D721Med (cell line): ENCODE measurements at regions not wholly inside any gene's neighbourhood (a gene's known extent, or its start where the extent isn't known, plus 50 kb on each side); places are given as distances from the start of the nearest gene placed in this dataset.

Experiments
- DNase-seq: peaks from one replicate; pipeline ENCODE4 v3.0.0; 2011; ENCODE audit warnings: low spot score; ENCODE audit not compliant: insufficient read length
- FAIRE-seq: peaks from 2 replicates; lab custom pipeline; 2011; peaks lifted over from hg19 to GRCh38; lab: Jason Lieb, UNC
- CTCF ChIP-seq: IDR thresholded peaks from 2 replicates; pipeline ENCODE4 v1.5.1; 2012; ENCODE audit warnings: mild to moderate bottlenecking, control low read depth; ENCODE audit not compliant: insufficient read depth; ENCODE audit errors: missing control alignments

GRCh38 chr2:75788902-75789301 lies 78.2 kb upstream of the GCFC2 start:
- DNase-seq (no peak), FAIRE-seq (no peak)
- no peak for TF ChIP-seq CTCF

- no peak for TF ChIP-seq CTCF
- DNase-seq (no peak), FAIRE-seq (no peak)
These were observed 77.4 kb upstream of the GCFC2 start for GRCh38 chr2:75788154-75788553.

DNA sequence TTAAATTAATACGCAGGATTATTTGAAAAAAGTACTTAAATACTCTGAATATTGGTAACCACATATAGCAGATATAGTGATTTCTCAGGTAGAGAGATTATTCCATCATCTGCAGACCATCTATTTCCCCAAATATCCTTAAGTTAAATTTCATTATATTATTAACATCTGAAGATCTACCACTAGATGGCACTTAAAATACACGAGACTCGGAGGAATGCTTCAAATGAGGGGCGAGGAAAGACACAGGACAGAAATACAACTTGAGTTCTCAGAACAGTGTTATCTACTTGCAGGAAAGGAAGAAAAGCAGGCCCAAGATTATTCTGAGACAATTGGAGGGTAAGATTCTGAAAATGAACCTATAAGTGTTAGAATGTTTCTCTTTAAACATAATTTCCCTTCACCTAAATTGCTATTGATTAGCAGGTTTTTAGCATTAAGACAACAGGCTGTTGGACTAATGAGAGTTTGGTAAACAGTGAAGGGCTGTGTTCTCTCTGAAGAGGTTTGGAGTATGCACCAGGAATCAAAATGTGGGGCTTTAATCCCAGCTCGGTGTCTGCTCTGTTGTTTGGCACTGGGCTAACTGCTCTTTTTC lies 76.9 kb upstream of the GCFC2 start:
- FAIRE-seq (no peak), DNase-seq (no peak)
- TF ChIP-seq CTCF, result peak; percentile 62

GRCh38 chr2:75775311-75775823 lies 64.7 kb upstream of the GCFC2 start:
- FAIRE-seq, result no peak
- TF ChIP-seq CTCF, result no peak
- DNase-seq, result no peak

DNA sequence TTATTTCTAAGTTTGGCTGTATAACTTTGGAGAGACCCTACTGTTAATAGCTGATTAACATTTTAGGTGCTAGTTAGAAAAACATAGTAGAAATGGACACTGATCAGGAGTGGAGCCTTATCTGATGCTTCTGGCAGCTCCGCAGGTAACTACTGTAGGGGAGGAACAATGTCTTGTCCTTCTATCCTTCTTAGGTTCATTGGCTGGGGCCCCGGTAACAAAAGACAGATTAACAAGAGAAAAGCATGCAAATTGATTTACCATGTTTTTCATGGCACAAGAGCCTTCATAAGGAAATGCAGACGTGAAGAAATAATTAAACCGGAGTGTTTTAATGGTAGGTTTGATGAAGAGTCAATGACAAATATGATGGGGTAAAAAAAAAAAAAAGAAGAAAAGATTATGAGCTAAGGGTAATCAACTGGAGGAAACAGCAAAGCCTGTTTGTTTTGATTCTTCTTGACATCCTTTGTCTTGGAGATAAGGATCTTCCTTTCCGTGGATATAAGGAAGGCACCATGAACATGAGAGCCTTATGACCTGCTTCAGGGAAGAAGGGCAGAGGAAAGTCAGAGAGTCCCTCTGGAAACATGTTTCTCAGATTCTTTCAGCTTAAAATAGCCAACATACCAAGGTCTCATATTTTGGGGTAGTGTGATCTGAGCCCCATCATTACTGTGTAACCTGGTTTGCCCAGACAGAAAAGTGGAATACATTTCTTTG lies 62.4 kb upstream of the GCFC2 start:
- FAIRE-seq (no peak), DNase-seq (no peak)
- no peak for TF ChIP-seq CTCF

GRCh38 chr2:75765798-75766197 lies 55.1 kb upstream of the GCFC2 start:
- no peak for FAIRE-seq
- TF ChIP-seq CTCF, result no peak
- no peak for DNase-seq

DNA sequence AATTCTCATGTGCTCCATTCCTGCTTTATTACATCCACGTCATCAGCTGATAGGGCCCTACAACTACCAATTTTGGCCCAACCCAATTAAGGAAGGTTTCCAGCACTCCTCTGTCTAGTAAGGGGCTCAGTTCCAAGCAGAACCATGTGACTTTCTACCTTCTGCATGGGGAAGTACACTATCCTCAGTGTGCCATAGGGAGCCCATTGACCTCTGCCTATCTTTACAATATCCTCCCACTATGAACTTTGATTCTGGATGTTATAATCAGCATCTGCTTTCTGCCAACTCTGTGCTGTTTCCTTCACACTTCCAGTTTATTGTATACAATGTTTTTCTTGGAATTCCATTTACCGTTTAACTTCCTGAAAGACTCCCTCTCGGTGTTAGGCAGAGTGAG lies 53.9 kb upstream of the GCFC2 start:
- FAIRE-seq, result no peak
- no peak for DNase-seq
- TF ChIP-seq CTCF, result no peak
